ENCODE measurements at regions not wholly inside any gene's neighbourhood (a gene's known extent, or its start where the extent isn't known, plus 50 kb on each side); places are given as distances from the start of the nearest gene placed in this dataset.

DNA sequence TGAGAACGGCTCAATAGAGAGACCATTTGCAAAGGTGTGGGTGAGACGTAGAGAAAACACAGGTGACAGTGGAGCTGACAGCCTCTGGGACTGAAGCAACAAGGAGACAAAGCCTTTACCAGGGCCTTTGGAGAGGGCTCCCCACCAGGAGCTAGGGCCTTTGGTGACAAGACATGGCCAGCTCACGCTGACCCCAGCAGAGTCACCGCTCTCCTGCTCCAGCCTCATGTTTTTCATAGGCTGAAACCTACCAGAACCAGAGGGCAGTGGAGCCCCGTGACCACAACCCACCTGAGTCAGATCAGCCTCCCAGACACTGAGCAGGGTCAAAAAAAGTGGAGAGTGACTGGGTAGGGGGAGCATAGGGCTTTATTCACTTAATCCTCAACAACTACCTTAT lies 214.7 kb downstream of the SHQ1 start:
- H3K4me1 Mint-ChIP-seq: peaks cover 4% of the 10 kb centered on the region
- no peak overlapping the region for H3K4me3 Mint-ChIP-seq
- peaks cover 3% of the 10 kb centered on the region for H3K27me3 Mint-ChIP-seq (ENCODE audit: insufficient read depth)
- Histone ChIP-seq H3K27me3 (ENCODE audit: control insufficient read depth, insufficient read depth, low read length, poor library complexity, severe bottlenecking) (no peaks in the 10 kb centered on the region), H3K9me3 (ENCODE audit: control insufficient read depth, low read length) (peaks cover 7% of the 10 kb centered on the region), H3K36me3 (ENCODE audit: control insufficient read depth, insufficient read depth, low read length) (no peaks in the 10 kb centered on the region), H3K27ac (ENCODE audit: low read depth, low read length) (no peak overlapping the region), H3K4me1 (ENCODE audit: control insufficient read depth, insufficient read depth, low read length) (no peaks in the 10 kb centered on the region), H3K9ac (ENCODE audit: extremely low read depth, low read length, poor library complexity, severe bottlenecking) (no peak overlapping the region), H3K4me3 (ENCODE audit: low read length) (no peak overlapping the region)
- H3K27ac Mint-ChIP-seq: no peak overlapping the region
- H3K9me3 Mint-ChIP-seq: peaks cover 9% of the 10 kb centered on the region
- no peaks in the 10 kb centered on the region for H3K36me3 Mint-ChIP-seq (ENCODE audit: low read depth)
- no peak for DNase-seq
- WGBS, 2 experiments (ENCODE audit: insufficient coverage in 1 of 2, insufficient read length in 1 of 2): 87 to 100% methylated on average over 3 to 5 of the region's 5 CpGs
- TF ChIP-seq, protein P1, sequence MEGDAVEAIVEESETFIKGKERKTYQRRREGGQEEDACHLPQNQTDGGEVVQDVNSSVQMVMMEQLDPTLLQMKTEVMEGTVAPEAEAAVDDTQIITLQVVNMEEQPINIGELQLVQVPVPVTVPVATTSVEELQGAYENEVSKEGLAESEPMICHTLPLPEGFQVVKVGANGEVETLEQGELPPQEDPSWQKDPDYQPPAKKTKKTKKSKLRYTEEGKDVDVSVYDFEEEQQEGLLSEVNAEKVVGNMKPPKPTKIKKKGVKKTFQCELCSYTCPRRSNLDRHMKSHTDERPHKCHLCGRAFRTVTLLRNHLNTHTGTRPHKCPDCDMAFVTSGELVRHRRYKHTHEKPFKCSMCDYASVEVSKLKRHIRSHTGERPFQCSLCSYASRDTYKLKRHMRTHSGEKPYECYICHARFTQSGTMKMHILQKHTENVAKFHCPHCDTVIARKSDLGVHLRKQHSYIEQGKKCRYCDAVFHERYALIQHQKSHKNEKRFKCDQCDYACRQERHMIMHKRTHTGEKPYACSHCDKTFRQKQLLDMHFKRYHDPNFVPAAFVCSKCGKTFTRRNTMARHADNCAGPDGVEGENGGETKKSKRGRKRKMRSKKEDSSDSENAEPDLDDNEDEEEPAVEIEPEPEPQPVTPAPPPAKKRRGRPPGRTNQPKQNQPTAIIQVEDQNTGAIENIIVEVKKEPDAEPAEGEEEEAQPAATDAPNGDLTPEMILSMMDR (conservative IDR thresholded peaks at IDR 0.05): no peak

DNA sequence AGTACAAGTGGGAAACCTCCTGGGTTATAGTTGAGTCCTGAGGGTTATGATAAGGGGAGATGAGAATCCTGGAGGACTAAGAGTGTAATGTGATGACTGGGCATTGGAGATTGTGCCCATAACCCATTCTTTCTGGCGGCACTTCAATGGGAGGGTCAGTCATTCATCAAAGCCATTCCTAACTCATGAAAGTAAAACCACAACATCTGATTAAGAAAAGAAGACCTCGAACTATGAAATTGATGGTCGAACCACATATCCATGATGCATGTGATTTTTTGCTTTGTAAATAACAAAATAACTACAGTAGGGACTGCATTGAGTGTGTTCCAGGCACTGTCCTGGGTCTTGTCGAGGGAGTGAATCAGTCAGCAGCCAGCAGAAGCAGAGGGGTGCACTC lies 215.1 kb downstream of the SHQ1 start:
- Histone ChIP-seq H3K9ac (ENCODE audit: extremely low read depth, low read length, poor library complexity, severe bottlenecking) (no peak overlapping the region), H3K4me1 (ENCODE audit: control insufficient read depth, insufficient read depth, low read length) (no peaks in the 10 kb centered on the region), H3K36me3 (ENCODE audit: control insufficient read depth, insufficient read depth, low read length) (no peaks in the 10 kb centered on the region), H3K4me3 (ENCODE audit: low read length) (no peak overlapping the region), H3K27me3 (ENCODE audit: control insufficient read depth, insufficient read depth, low read length, poor library complexity, severe bottlenecking) (no peaks in the 10 kb centered on the region), H3K9me3 (ENCODE audit: control insufficient read depth, low read length) (peaks cover 7% of the 10 kb centered on the region), H3K27ac (ENCODE audit: low read depth, low read length) (no peak overlapping the region)
- Mint-ChIP-seq H3K4me3 (no peak overlapping the region), H3K27me3 (ENCODE audit: insufficient read depth) (peaks cover 3% of the 10 kb centered on the region), H3K27ac (no peak overlapping the region), H3K36me3 (ENCODE audit: low read depth) (no peaks in the 10 kb centered on the region), H3K9me3 (peaks cover 9% of the 10 kb centered on the region), H3K4me1 (peaks cover 5% of the 10 kb centered on the region)
- TF ChIP-seq, protein P1 (conservative IDR thresholded peaks at IDR 0.05): no peak
- WGBS, 2 experiments (ENCODE audit: insufficient coverage in 1 of 2, insufficient read length in 1 of 2): 88 to 96% methylated on average over 2 to 4 of the region's 4 CpGs
- DNase-seq: no peak

DNA sequence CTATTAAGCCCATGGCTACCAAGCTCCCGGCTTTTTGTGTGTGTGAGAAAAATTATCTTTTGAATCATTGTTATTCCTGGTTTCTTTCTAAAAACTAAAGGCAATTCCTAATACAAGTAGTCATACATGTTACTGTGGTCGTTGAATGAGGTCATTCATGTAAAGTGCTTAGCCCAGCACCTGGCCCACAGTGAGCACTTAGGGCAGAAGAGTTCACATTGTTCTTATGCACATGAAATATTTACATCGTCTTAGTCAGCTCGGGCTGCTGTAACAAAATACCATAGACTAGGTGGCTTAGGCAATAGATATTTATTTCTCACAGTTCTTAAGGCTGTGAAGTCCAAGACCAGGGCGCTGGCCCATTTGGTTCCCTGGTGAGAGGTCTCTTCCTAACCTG lies 216.1 kb downstream of the SHQ1 start:
- H3K36me3 ChIP-seq (ENCODE audit: control insufficient read depth, insufficient read depth, low read length): no peaks in the 10 kb centered on the region
- Mint-ChIP-seq H3K4me3 (no peak overlapping the region), H3K9me3 (peaks cover 9% of the 10 kb centered on the region), H3K4me1 (peaks cover 9% of the 10 kb centered on the region), H3K36me3 (ENCODE audit: low read depth) (no peaks in the 10 kb centered on the region), H3K27ac (no peak overlapping the region), H3K27me3 (ENCODE audit: insufficient read depth) (peaks cover 3% of the 10 kb centered on the region)
- WGBS, 2 experiments (ENCODE audit: insufficient coverage in 1 of 2, insufficient read length in 1 of 2): 92 to 100% methylated on average over 4 of the region's 5 CpGs
- no peak overlapping the region for H3K4me3 ChIP-seq (ENCODE audit: low read length)
- H3K9ac ChIP-seq (ENCODE audit: extremely low read depth, low read length, poor library complexity, severe bottlenecking): no peak overlapping the region
- DNase-seq: no peak
- TF ChIP-seq, protein P1 (conservative IDR thresholded peaks at IDR 0.05): no peak
- H3K27ac ChIP-seq (ENCODE audit: low read depth, low read length): no peak overlapping the region
- no peaks in the 10 kb centered on the region for H3K4me1 ChIP-seq (ENCODE audit: control insufficient read depth, insufficient read depth, low read length)
- H3K27me3 ChIP-seq (ENCODE audit: control insufficient read depth, insufficient read depth, low read length, poor library complexity, severe bottlenecking): no peaks in the 10 kb centered on the region
- H3K9me3 ChIP-seq (ENCODE audit: control insufficient read depth, low read length): peaks cover 7% of the 10 kb centered on the region
